ENCODE measurements at regions not wholly inside any gene's neighbourhood (a gene's known extent, or its start where the extent isn't known, plus 50 kb on each side); places are given as distances from the start of the nearest gene placed in this dataset.
"Not testable (repeated sequence)": the region's sequence is repeated elsewhere in the genome, so short reads cannot be mapped to it uniquely, and the experiment has no call there.

DNA sequence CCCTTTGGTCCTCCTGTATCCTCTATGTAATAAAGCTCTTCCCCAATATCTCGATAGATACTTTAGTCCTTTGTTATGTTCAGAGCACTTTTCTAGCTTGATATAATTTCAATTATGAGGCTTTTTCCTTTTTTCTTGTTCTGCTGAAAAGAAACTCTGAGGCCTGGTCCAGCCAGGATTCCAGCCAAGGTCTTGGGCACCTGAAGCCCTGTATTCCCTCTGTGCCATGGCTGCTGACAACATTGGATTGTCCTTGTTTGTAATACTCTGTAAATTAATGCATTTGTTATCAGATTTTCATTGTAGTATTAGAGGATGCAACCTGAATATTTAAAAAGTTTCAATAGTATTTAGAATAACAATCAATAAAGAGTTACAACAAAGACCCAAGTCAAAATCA lies 67.9 kb upstream of the ADAMTS5 start:
- no peak for TF ChIP-seq CTCF (IDR thresholded peaks at IDR 0.05)
- Histone ChIP-seq H3K27me3 (no peaks in the 10 kb centered on the region), H3K4me3 (no peak overlapping the region), H3K4me1 (no peaks in the 10 kb centered on the region), H3K9me3 (no peaks in the 10 kb centered on the region), H3K36me3 (no peaks in the 10 kb centered on the region), H3K27ac (no peak overlapping the region)
- intact Hi-C loops (cut with DNase I), result no loop called here
- DNase-seq (no peak), ATAC-seq (no peak)

DNA sequence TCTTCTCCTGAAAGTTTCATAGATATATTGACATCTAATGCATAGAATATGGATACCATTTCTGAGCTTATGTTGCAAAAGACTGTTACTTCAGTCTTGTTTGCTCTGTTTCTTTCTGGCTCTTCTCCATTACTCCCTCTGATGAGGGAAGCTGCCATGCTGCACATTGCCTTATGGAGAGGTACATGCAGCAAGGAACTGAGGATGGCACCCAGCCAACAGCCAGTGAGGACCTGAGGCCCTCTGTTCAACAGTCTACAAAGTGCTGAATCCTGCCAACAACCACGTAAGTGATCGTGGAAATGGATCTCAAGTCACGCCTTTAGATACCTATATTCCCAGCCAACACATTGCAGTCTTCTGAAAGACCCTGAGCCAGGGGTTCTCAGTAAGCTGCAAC lies 66.6 kb upstream of the ADAMTS5 start:
- no peak for DNase-seq

DNA sequence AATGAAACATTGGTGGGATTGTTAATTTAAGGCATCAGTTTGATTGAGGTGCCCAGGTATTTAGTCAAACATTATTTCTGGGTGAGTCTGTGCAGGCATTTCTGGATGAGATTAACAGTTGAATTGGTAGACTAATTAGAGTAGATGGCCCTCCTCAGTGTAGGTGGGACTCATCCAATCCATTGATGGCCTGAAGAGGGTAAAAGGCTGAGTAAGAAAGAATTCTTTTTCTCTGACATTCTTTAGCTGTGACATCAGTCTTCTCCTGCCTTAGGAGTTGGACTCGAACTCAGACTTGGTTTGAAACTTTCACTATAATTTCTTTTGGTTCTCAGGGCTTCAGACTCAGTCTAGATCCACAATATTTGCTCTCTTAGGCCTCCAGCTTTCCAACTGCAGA lies 59.6 kb upstream of the ADAMTS5 start:
- no peak overlapping the region for H3K4me3 ChIP-seq
- ATAC-seq, result no peak
- H3K27ac ChIP-seq, result no peak overlapping the region
- H3K9me3 ChIP-seq, result no peaks in the 10 kb centered on the region
- TF ChIP-seq CTCF (IDR thresholded peaks at IDR 0.05), result no peak
- DNase-seq, result no peak
- H3K27me3 ChIP-seq, result no peaks in the 10 kb centered on the region
- H3K36me3 ChIP-seq, result no peaks in the 10 kb centered on the region
- no peaks in the 10 kb centered on the region for H3K4me1 ChIP-seq
- intact Hi-C loops (cut with DNase I), result no loop called here

More for the DNA sequence above, 66.6 kb upstream of the ADAMTS5 start:
- Histone ChIP-seq H3K4me3 (no peak overlapping the region), H3K9me3 (no peaks in the 10 kb centered on the region), H3K27ac (no peak overlapping the region), H3K4me1 (no peaks in the 10 kb centered on the region), H3K36me3 (no peaks in the 10 kb centered on the region), H3K27me3 (no peaks in the 10 kb centered on the region)
- no peak for ATAC-seq
- no peak for TF ChIP-seq CTCF (IDR thresholded peaks at IDR 0.05)
- intact Hi-C loops (cut with DNase I), result no loop called here

DNA sequence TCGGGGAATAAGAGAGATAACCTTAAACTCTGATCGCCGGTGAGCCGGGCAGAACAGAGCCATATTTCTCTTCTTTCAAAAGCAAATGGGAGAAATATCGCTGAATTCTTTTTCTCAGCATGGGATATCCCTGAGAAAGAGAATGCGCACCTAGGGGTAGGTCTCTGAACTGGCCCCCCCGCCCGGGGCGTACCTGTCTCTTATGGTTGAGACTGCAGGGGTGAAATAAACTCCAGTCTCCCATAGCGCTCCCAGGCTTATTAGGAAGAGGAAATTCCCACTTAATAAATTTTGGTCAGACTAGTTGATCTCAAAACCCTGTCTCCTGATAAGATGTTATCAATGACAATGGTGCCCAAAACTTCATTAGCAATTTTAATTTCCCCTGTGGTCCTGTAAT lies 58.8 kb upstream of the ADAMTS5 start:
- peak in 1 of 4 donors; percentile 33 for DNase-seq
- H3K27ac ChIP-seq; H3K36me3 ChIP-seq; H3K27me3 ChIP-seq; H3K4me3 ChIP-seq; H3K9me3 ChIP-seq; ATAC-seq; intact Hi-C loops (cut with DNase I); H3K4me1 ChIP-seq: not testable (repeated sequence)

DNA sequence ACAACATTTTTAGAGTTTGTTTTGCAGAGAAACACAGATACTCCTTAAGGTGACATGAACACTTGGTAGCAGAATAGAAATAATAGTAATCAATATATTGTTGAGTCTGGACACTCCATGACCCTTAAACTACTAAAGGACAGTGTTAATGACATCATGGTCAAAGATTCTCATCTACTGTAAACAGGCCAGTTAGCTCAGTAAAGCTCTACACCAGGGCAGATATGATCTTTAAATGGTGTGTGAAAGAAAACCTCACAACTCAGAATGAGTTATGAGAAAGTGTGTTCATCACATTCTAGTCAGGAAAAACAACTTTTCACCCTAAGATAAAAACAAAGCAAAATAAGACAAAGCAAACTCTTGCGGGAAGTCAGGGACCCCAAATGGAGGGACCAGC lies 58.1 kb upstream of the ADAMTS5 start:
- ATAC-seq, result no peak
- Histone ChIP-seq H3K4me3 (no peak overlapping the region), H3K27ac (no peak overlapping the region), H3K4me1 (no peaks in the 10 kb centered on the region), H3K36me3 (no peaks in the 10 kb centered on the region), H3K27me3 (no peaks in the 10 kb centered on the region), H3K9me3 (no peaks in the 10 kb centered on the region)
- no peak for TF ChIP-seq CTCF (IDR thresholded peaks at IDR 0.05)
- intact Hi-C loops (cut with DNase I), result no loop called here
- no peak for DNase-seq

DNA sequence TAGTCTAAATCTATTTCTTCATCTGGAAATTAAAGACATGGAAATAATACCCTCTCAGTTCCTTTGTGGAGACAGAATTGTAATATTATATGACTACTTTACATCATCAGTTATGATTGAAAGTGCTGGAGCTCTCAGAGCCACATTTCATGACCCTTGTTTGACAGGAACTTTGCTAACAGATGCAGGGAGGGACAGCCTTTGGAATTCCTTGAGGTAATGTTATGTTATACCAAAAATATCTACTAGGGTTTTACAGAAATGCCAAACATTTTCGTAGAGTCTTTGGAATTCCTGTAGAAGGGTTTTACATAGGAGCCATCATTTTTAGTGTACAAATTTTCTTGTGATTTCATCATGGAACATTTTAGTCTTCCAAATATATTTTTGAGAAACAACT lies 57.4 kb upstream of the ADAMTS5 start:
- Histone ChIP-seq H3K27ac (no peak overlapping the region), H3K36me3 (no peaks in the 10 kb centered on the region), H3K9me3 (no peaks in the 10 kb centered on the region), H3K27me3 (no peaks in the 10 kb centered on the region), H3K4me3 (no peak overlapping the region), H3K4me1 (no peaks in the 10 kb centered on the region)
- no peak for TF ChIP-seq CTCF (IDR thresholded peaks at IDR 0.05)
- ATAC-seq, result no peak
- intact Hi-C loops (cut with DNase I), result no loop called here
- DNase-seq, result no peak

All from left lung (tissue), 4 donors.